SH-SY5Y (cell line): ENCODE measurements at regions not wholly inside any gene's neighbourhood (a gene's known extent, or its start where the extent isn't known, plus 50 kb on each side); places are given as distances from the start of the nearest gene placed in this dataset.

ENCODE experiments used
- GATA2 ChIP-seq: IDR thresholded peaks from 2 replicates; pipeline ENCODE4 v1.6.1; 2011; ENCODE audit warnings: mild to moderate bottlenecking, low read depth, low read length
- GATA3 ChIP-seq: IDR thresholded peaks from 2 replicates; pipeline ENCODE4 v1.6.1; 2011; ENCODE audit warnings: low read depth, mild to moderate bottlenecking, low read length, moderate library complexity

DNA sequence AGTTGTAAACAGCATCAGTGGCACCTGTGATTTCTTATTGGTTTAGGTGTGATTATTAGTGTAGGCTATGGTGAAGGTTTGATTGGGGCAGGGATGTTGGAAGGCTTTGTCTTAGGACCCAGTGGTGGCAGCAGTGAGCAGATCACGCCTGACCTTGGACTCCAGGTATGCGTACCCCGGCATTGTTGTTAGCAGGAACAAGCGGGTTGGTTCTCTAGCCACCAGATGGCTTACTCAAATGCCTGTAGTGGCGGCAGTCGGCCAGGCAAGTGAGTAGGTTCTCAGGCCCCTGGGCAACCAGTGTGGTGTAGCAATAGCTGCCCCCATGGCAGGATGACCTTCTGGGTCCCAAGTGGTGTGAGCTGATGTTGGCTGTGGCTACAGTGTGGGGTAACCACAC is 558.3 kb downstream of the KCNJ3 start:
- TF ChIP-seq GATA3: no peak
- TF ChIP-seq GATA2: no peak
